Prostate gland (tissue), 2 donors: ENCODE measurements at regions not wholly inside any gene's neighbourhood (a gene's known extent, or its start where the extent isn't known, plus 50 kb on each side); places are given as distances from the start of the nearest gene placed in this dataset.

Experiments used
- POLR2A ChIP-seq: fragments of 450-650 bp; IDR thresholded peaks from one replicate; pipeline ENCODE4 v1.6.1; 2016; ENCODE audit warnings: antibody characterized with exemption, mild to moderate bottlenecking
- TF ChIP-seq, protein P1 (sequence below), 4 experiments: fragments of 200-600 bp in 2 of 4; fragments of 450-650 bp in 2 of 4; sonication (generic) in 2 of 4; IDR thresholded peaks; 1 replicate in 3 of 4; 2 replicates in 1 of 4; pipeline ENCODE4 v1.5.1; 2016 to 2019; ENCODE audit warnings: antibody characterized with exemption in 4 of 4, mild to moderate bottlenecking in 2 of 4, moderate library complexity in 2 of 4

DNA sequence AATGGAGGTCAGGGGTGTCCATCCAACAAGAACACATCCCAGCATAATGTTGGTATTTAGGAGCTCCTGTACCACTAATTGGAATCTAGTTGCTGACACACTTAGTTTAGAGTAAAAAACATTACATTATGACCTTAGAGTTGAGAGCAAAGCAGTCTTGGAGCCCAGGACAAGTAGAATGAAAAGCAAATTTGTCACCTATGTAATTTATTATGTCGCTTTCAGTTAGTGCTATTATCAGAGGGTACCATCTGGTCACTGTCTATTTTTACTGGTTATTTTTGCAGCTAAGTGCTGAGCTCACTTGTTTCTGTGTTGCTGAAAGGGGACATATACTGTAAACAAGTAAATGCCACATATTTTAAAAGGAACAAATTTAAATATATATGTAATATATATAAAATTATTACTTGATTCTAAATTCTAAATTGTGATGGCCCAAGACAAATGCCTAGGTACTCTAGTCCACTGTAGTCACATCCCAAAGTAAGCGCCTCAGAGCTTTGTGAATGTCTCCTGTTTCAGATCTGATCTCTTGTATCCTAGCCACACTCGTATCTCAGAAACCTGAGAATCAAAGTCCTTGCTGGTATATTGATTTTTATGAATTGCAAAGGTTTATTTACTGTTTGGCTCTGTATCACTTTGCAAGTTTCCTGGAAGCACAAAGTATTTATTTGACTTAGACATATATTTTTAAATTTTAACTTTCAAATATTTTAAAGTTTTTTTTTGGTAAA lies 148.6 kb upstream of the MAN1A1 start:
- TF ChIP-seq, protein P1, sequence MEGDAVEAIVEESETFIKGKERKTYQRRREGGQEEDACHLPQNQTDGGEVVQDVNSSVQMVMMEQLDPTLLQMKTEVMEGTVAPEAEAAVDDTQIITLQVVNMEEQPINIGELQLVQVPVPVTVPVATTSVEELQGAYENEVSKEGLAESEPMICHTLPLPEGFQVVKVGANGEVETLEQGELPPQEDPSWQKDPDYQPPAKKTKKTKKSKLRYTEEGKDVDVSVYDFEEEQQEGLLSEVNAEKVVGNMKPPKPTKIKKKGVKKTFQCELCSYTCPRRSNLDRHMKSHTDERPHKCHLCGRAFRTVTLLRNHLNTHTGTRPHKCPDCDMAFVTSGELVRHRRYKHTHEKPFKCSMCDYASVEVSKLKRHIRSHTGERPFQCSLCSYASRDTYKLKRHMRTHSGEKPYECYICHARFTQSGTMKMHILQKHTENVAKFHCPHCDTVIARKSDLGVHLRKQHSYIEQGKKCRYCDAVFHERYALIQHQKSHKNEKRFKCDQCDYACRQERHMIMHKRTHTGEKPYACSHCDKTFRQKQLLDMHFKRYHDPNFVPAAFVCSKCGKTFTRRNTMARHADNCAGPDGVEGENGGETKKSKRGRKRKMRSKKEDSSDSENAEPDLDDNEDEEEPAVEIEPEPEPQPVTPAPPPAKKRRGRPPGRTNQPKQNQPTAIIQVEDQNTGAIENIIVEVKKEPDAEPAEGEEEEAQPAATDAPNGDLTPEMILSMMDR (IDR thresholded peaks at IDR 0.05): no peak
- TF ChIP-seq POLR2A: no peak
